GM19328 (cell line): ENCODE measurements at regions not wholly inside any gene's neighbourhood (a gene's known extent, or its start where the extent isn't known, plus 50 kb on each side); places are given as distances from the start of the nearest gene placed in this dataset.
"Not testable (repeated sequence)": the region's sequence is repeated elsewhere in the genome, so short reads cannot be mapped to it uniquely, and the experiment has no call there.

Experiments used
- ATAC-seq: cut with Tn5 transposase; IDR thresholded peaks from one replicate; pipeline ENCODE4 v1.9.1; 2021; ENCODE audit warnings: mild to moderate bottlenecking, moderate library complexity; ENCODE audit not compliant: unreplicated experiment

GRCh38 chr6:86118271-86118670, 475.6 kb upstream of the SYNCRIP start:
- ATAC-seq: no peak

- no peak for ATAC-seq
Observed at GRCh38 chr6:86107985-86108384, 465.3 kb upstream of the SYNCRIP start.

GRCh38 chr6:86087954-86088353, 445.3 kb upstream of the SYNCRIP start:
- ATAC-seq: no peak

GRCh38 chr6:86079938-86080337, 437.3 kb upstream of the SYNCRIP start:
- no peak for ATAC-seq

GRCh38 chr6:86070151-86070550, 427.5 kb upstream of the SYNCRIP start:
- ATAC-seq: no peak

GRCh38 chr6:86065002-86065401, 422.3 kb upstream of the SYNCRIP start:
- not testable (repeated sequence) for ATAC-seq

- not testable (repeated sequence) for ATAC-seq
Observed at GRCh38 chr6:86057293-86057980, 414.8 kb upstream of the SYNCRIP start.

- ATAC-seq: no peak
Observed at GRCh38 chr6:86045038-86045437, 402.4 kb upstream of the SYNCRIP start.

- no peak for ATAC-seq
Observed at GRCh38 chr6:86042214-86042613, 399.5 kb upstream of the SYNCRIP start.

- ATAC-seq: no peak
Observed at GRCh38 chr6:86031713-86032112, 389.0 kb upstream of the SYNCRIP start.

GRCh38 chr6:86030875-86031274, 388.2 kb upstream of the SYNCRIP start:
- no peak for ATAC-seq

- ATAC-seq: no peak
Observed at GRCh38 chr6:86028776-86029175, 386.1 kb upstream of the SYNCRIP start.

GRCh38 chr6:86026890-86027289, 384.2 kb upstream of the SYNCRIP start:
- ATAC-seq: not testable (repeated sequence)

GRCh38 chr6:86017236-86017635, 374.6 kb upstream of the SYNCRIP start:
- ATAC-seq: peak; percentile 57

- ATAC-seq: no peak
Observed at GRCh38 chr6:86016567-86016966, 373.9 kb upstream of the SYNCRIP start.

- no peak for ATAC-seq
Observed at GRCh38 chr6:86016077-86016476, 373.4 kb upstream of the SYNCRIP start.

GRCh38 chr6:86012991-86013390, 370.3 kb upstream of the SYNCRIP start:
- ATAC-seq: not testable (repeated sequence)

GRCh38 chr6:86010915-86011786, 368.5 kb upstream of the SYNCRIP start:
- no peak for ATAC-seq

- no peak for ATAC-seq
Observed at GRCh38 chr6:85997206-85997605, 354.5 kb upstream of the SYNCRIP start.

- ATAC-seq: no peak
Observed at GRCh38 chr6:85996034-85996375, 353.3 kb upstream of the SYNCRIP start.

GRCh38 chr6:85995339-85996033, 352.8 kb upstream of the SYNCRIP start:
- ATAC-seq: no peak

GRCh38 chr6:85986681-85987080, 344.0 kb upstream of the SYNCRIP start:
- no peak for ATAC-seq
